ENCODE measurements at regions not wholly inside any gene's neighbourhood (a gene's known extent, or its start where the extent isn't known, plus 50 kb on each side); places are given as distances from the start of the nearest gene placed in this dataset.

GRCh38 chr2:134122610-134123009 is 131.3 kb upstream of the MGAT5 start:
- Histone ChIP-seq H3K36me3 (no peaks in the 10 kb centered on the region), H3K4me3 (no peak overlapping the region), H3K4me1 (peaks cover 7 to 22% of the 10 kb centered on the region in 2 donors), H3K27ac (no peak overlapping the region), H3K9me3 (no peaks in the 10 kb centered on the region), H3K27me3 (no peaks in the 10 kb centered on the region)
- TF ChIP-seq CTCF (IDR thresholded peaks at IDR 0.05): no peak
- DNase-seq (ENCODE audit: low spot score in 2 of 2): no peak
- intact Hi-C loops (cut with DNase I): no loop called here

- DNase-seq (ENCODE audit: low spot score in 2 of 2): no peak
- intact Hi-C loops (cut with DNase I): no loop called here
- peaks cover 7 to 22% of the 10 kb centered on the region in 2 donors for H3K4me1 ChIP-seq
Measured at GRCh38 chr2:134123332-134123731, 130.5 kb upstream of the MGAT5 start.

GRCh38 chr2:134124047-134124753 is 129.7 kb upstream of the MGAT5 start:
- Histone ChIP-seq H3K4me3 (no peak overlapping the region), H3K9me3 (no peaks in the 10 kb centered on the region), H3K4me1 (peaks cover 4 to 17% of the 10 kb centered on the region in 2 donors), H3K36me3 (no peaks in the 10 kb centered on the region), H3K27me3 (no peaks in the 10 kb centered on the region), H3K27ac (no peak overlapping the region)
- TF ChIP-seq CTCF (IDR thresholded peaks at IDR 0.05): no peak
- intact Hi-C loops (cut with DNase I): no loop called here
- DNase-seq (ENCODE audit: low spot score in 2 of 2): no peak

More at GRCh38 chr2:134123332-134123731, 130.5 kb upstream of the MGAT5 start:
- TF ChIP-seq CTCF (IDR thresholded peaks at IDR 0.05): no peak
- Histone ChIP-seq H3K9me3 (no peaks in the 10 kb centered on the region), H3K4me3 (no peak overlapping the region), H3K36me3 (no peaks in the 10 kb centered on the region), H3K27ac (no peak overlapping the region), H3K27me3 (no peaks in the 10 kb centered on the region)

- no peak for DNase-seq (ENCODE audit: low spot score in 2 of 2)
- no peaks in the 10 kb centered on the region for H3K9me3 ChIP-seq
- no peak overlapping the region for H3K4me3 ChIP-seq
- H3K27me3 ChIP-seq: no peaks in the 10 kb centered on the region
- no peak overlapping the region for H3K27ac ChIP-seq
- no peaks in the 10 kb centered on the region for H3K36me3 ChIP-seq
- TF ChIP-seq CTCF (IDR thresholded peaks at IDR 0.05): no peak
- intact Hi-C loops (cut with DNase I): no loop called here
- peaks cover 3 to 4% of the 10 kb centered on the region in 2 donors for H3K4me1 ChIP-seq
Measured at GRCh38 chr2:134127496-134127895, 126.4 kb upstream of the MGAT5 start.

- no peaks in the 10 kb centered on the region for H3K9me3 ChIP-seq
- no peak for DNase-seq (ENCODE audit: low spot score in 2 of 2)
- no peaks in the 10 kb centered on the region for H3K27me3 ChIP-seq
- H3K36me3 ChIP-seq: no peaks in the 10 kb centered on the region
- intact Hi-C loops (cut with DNase I): no loop called here
- peaks cover 3 to 4% of the 10 kb centered on the region in 2 donors for H3K4me1 ChIP-seq
- TF ChIP-seq CTCF (IDR thresholded peaks at IDR 0.05): no peak
- H3K4me3 ChIP-seq: no peak overlapping the region
- H3K27ac ChIP-seq: no peak overlapping the region
Measured at GRCh38 chr2:134128746-134129145, 125.1 kb upstream of the MGAT5 start.
